HCT116 (cell line): ENCODE measurements at regions not wholly inside any gene's neighbourhood (a gene's known extent, or its start where the extent isn't known, plus 50 kb on each side); places are given as distances from the start of the nearest gene placed in this dataset.

Experiments
- ATAC-seq: fragments of 200-7000 bp; cut with Tn5 transposase; 2 replicates; pipeline ENCODE4 v1.9.1; 2020; ENCODE audit warnings: mild to moderate bottlenecking, moderate library complexity
- BruUV-seq: library from RNA; stranded (reverse); fragments of 400-500 nt; replicated peaks from 2 replicates; lab custom pipeline; 2021; lab: Mats Ljungman, UMichigan
- CTCF ChIA-PET: fragments of 300-600 bp; sonication (Branson Sonifier 250); formaldehyde crosslinking; loops from one replicate; lab custom pipeline; 2021; ENCODE audit warnings: antibody characterized with exemption; lab: Charles Lee
- POLR2A ChIA-PET: fragments of 300-600, 350-600 bp; sonication (Branson Sonifier 250); formaldehyde crosslinking; loops from one replicate; lab custom pipeline; 2021; ENCODE audit warnings: antibody characterized with exemption; lab: Charles Lee
- RAD21 ChIA-PET, 2 experiments: fragments of 300-600 bp; sonication (Branson Sonifier 250); formaldehyde crosslinking; loops; one replicate each; lab custom pipeline; 2023; ENCODE audit warnings: low total read pairs in 2 of 2; ENCODE audit not compliant: uncharacterized antibody in 2 of 2, unreplicated experiment in 2 of 2, low non-redundant PET in 1 of 2; lab: Charles Lee
- DNase-seq: peaks from one replicate; pipeline ENCODE4 v3.0.0-alpha.2; 2010; ENCODE audit warnings: low read depth, low spot score
- H2AFZ ChIP-seq: fragments of 200-600 bp; shearing (Covaris generic), sonication (generic); 2 replicates; pipeline ENCODE4 v1.6.1; 2017; ENCODE audit warnings: low read depth, mixed run types, mixed read lengths, antibody characterized with exemption, low read length; ENCODE audit not compliant: poor library complexity, severe bottlenecking
- H3K27ac ChIP-seq: 2 replicates; pipeline ENCODE4 v1.5.1; 2012; ENCODE audit warnings: low read depth, low read length
- H3K27me3 ChIP-seq: fragments of 200-600 bp; sonication (generic); 2 replicates; pipeline ENCODE4 v1.6.1; 2016; ENCODE audit warnings: mixed run types, low read length, mixed read lengths; ENCODE audit not compliant: insufficient read depth
- H3K36me3 ChIP-seq, 2 experiments: fragments of 200-500 bp in 1 of 2; fragments of 200-600 bp in 1 of 2; sonication (Bioruptor generic) in 1 of 2; sonication (generic) in 1 of 2; 2 replicates each; pipeline versions ENCODE4 v1.5.1 to v1.6.1; 2014 to 2016; ENCODE audit warnings: low read length in 2 of 2, inconsistent platforms in 1 of 2, mixed read lengths in 1 of 2, mixed run types in 1 of 2; ENCODE audit not compliant: insufficient read depth in 2 of 2, control insufficient read depth in 1 of 2
- H3K4me1 ChIP-seq, 2 experiments: fragments of 200-600 bp in 1 of 2; sonication (generic) in 1 of 2; 2 replicates each; pipeline versions ENCODE4 v1.5.1 to v1.6.1; 2012 to 2017; ENCODE audit warnings: low read length in 2 of 2, inconsistent platforms in 1 of 2, mild to moderate bottlenecking in 1 of 2, mixed read lengths in 1 of 2, mixed run types in 1 of 2, moderate library complexity in 1 of 2; ENCODE audit not compliant: insufficient read depth in 2 of 2, control insufficient read depth in 1 of 2
- H3K4me2 ChIP-seq: fragments of 200-600 bp; sonication (generic); 2 replicates; pipeline ENCODE4 v1.6.1; 2017; ENCODE audit warnings: mixed run types, low read length, mixed read lengths
- H3K4me3 ChIP-seq, 2 experiments: fragments of 200-600 bp in 1 of 2; sonication (generic) in 1 of 2; replicated peaks in 1 of 2; 2 replicates each; pipeline ENCODE4 v1.5.1; 2011 to 2016; ENCODE audit warnings: low read length in 2 of 2, control low read depth in 1 of 2, low read depth in 1 of 2, mild to moderate bottlenecking in 1 of 2, mixed read lengths in 1 of 2, mixed run types in 1 of 2
- H3K79me2 ChIP-seq: fragments of 200-600 bp; sonication (generic); 2 replicates; pipeline ENCODE4 v1.6.1; 2017; ENCODE audit warnings: mild to moderate bottlenecking, mixed run types, low read length, moderate library complexity, mixed read lengths; ENCODE audit not compliant: insufficient read depth
- H3K9ac ChIP-seq: fragments of 200-600 bp; sonication (generic); 2 replicates; pipeline ENCODE4 v1.6.1; 2016; ENCODE audit warnings: low read length, mixed read lengths
- H3K9me2 ChIP-seq: fragments of 200-600 bp; sonication (generic), shearing (Covaris generic); 2 replicates; pipeline ENCODE4 v1.6.1; 2017; ENCODE audit warnings: mixed run types, mild to moderate bottlenecking, moderate library complexity; ENCODE audit not compliant: insufficient read depth
- H3K9me3 ChIP-seq, 2 experiments: fragments of 200-500 bp in 1 of 2; fragments of 200-600 bp in 1 of 2; sonication (Bioruptor generic) in 1 of 2; sonication (generic) in 1 of 2; 2 replicates each; pipeline ENCODE4 v1.6.1; 2014 to 2017; ENCODE audit warnings: low read length in 2 of 2, mixed read lengths in 2 of 2, inconsistent platforms in 1 of 2, low read depth in 1 of 2, mild to moderate bottlenecking in 1 of 2, mixed run types in 1 of 2, moderate library complexity in 1 of 2; ENCODE audit not compliant: control insufficient read depth in 1 of 2, insufficient read depth in 1 of 2
- H4K20me1 ChIP-seq: fragments of 200-600 bp; sonication (generic), shearing (Covaris generic); 2 replicates; pipeline ENCODE4 v1.6.1; 2017; ENCODE audit warnings: mixed run types, mild to moderate bottlenecking, moderate library complexity; ENCODE audit not compliant: insufficient read depth
- ATF3 ChIP-seq: IDR thresholded peaks from 2 replicates; pipeline ENCODE4 v1.6.1; 2012
- CBX3 ChIP-seq: IDR thresholded peaks from 2 replicates; pipeline ENCODE4 v1.6.1; 2012; ENCODE audit warnings: low read depth
- CEBPB ChIP-seq: IDR thresholded peaks from 2 replicates; pipeline ENCODE4 v1.6.1; 2012; ENCODE audit warnings: low read depth
- FOSL1 ChIP-seq: IDR thresholded peaks from 2 replicates; pipeline ENCODE4 v1.6.1; 2012; ENCODE audit warnings: low read depth
- JUND ChIP-seq: IDR thresholded peaks from 2 replicates; pipeline ENCODE4 v1.6.1; 2012
- POLR2AphosphoS5 ChIP-seq: IDR thresholded peaks from 2 replicates; pipeline ENCODE4 v1.6.1; 2011; ENCODE audit warnings: mild to moderate bottlenecking, low read depth, low read length, moderate library complexity
- RAD21 ChIP-seq: IDR thresholded peaks from 2 replicates; pipeline ENCODE4 v1.6.1; 2012; ENCODE audit warnings: low read depth, mild to moderate bottlenecking
- REST ChIP-seq: IDR thresholded peaks from 2 replicates; pipeline ENCODE4 v1.6.1; 2012; ENCODE audit warnings: low read depth
- SIN3A ChIP-seq: IDR thresholded peaks from 2 replicates; pipeline ENCODE4 v1.6.1; 2012; ENCODE audit warnings: low read depth
- SP1 ChIP-seq: IDR thresholded peaks from 2 replicates; pipeline ENCODE4 v1.6.1; 2012; ENCODE audit warnings: low read depth
- TCF7L2 ChIP-seq: IDR thresholded peaks from 2 replicates; pipeline ENCODE4 v1.7.0; 2011; ENCODE audit warnings: borderline replicate concordance, inconsistent platforms; ENCODE audit not compliant: insufficient read depth, insufficient read length; ENCODE audit errors: extremely low read depth
- YY1 ChIP-seq: IDR thresholded peaks from 2 replicates; pipeline ENCODE4 v1.6.1; 2011; ENCODE audit warnings: low read length, low read depth, moderate library complexity, mild to moderate bottlenecking; ENCODE audit not compliant: insufficient replicate concordance; ENCODE audit errors: extremely low read depth
- ZBTB33 ChIP-seq: IDR thresholded peaks from 2 replicates; pipeline ENCODE4 v1.6.1; 2011; ENCODE audit warnings: mild to moderate bottlenecking, low read length, moderate library complexity; ENCODE audit not compliant: insufficient replicate concordance; ENCODE audit errors: extremely low read depth
- ZFX ChIP-seq: fragments of 450-650 bp; IDR thresholded peaks from 2 replicates; pipeline ENCODE4 v1.6.1; 2017
- intact Hi-C: fragments of 100-400 bp; cut with micrococcal nuclease; formaldehyde crosslinking; loops from 2 replicates; pipeline ENCODE4 v1.10.0; 2022
- TF ChIP-seq, protein P1 (sequence below): IDR thresholded peaks from 2 replicates; pipeline ENCODE4 v1.6.1; 2012

DNA sequence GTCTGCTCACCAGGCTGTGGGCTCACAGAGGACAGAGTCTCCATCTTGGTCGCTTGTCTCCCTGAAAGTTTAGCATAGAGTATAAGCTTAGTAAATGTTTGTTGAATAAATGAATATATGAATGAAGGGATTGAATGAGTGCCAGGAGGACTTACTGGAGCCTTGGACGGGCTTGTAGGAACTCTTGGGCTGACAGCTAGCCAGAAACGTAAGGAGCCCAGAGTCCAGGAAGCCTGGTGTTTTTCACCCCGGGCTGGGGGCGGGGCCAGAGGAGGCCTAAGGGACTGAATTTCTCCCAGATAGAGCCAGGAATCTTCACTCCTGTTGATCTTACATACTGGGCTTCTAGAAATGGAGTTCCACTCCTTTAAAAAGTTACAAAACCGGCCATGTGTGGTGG lies 68.5 kb upstream of the SRSF6 start:
- no TSS peak for BruUV-seq
- H3K27ac ChIP-seq = no peak overlapping the region

More for the DNA sequence above, 68.5 kb upstream of the SRSF6 start:
- POLR2A ChIA-PET = no interaction called here
- no peaks in the 10 kb centered on the region for H3K9me2 ChIP-seq
- intact Hi-C loops = no loop called here
- no peak overlapping the region for H3K9ac ChIP-seq
- CTCF ChIA-PET = no interaction called here
- no peaks in the 10 kb centered on the region for H3K36me3 ChIP-seq
- H3K27me3 ChIP-seq = peaks cover 2% of the 10 kb centered on the region; the same call in 1 of the 2 replicates
- TF ChIP-seq REST = no peak
- TF ChIP-seq ZBTB33 = no peak
- TF ChIP-seq CBX3 = no peak
- no peak for TF ChIP-seq TCF7L2
- no peak for TF ChIP-seq CEBPB
- TF ChIP-seq SIN3A = no peak
- no peak for TF ChIP-seq ZFX
- TF ChIP-seq YY1 = no peak
- no peak for TF ChIP-seq ATF3
- no peak for TF ChIP-seq JUND
- TF ChIP-seq, protein P1, sequence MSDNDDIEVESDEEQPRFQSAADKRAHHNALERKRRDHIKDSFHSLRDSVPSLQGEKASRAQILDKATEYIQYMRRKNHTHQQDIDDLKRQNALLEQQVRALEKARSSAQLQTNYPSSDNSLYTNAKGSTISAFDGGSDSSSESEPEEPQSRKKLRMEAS = no peak
- no peak for TF ChIP-seq FOSL1
- no peak for TF ChIP-seq SP1
- TF ChIP-seq RAD21 = no peak
- TF ChIP-seq POLR2AphosphoS5 = no peak
- no peak for ATAC-seq
- no peak overlapping the region for H3K4me2 ChIP-seq
- RAD21 ChIA-PET = no interaction called here
- H4K20me1 ChIP-seq = no peaks in the 10 kb centered on the region
- H3K79me2 ChIP-seq = no peaks in the 10 kb centered on the region
- no peaks in the 10 kb centered on the region for H3K4me1 ChIP-seq
- no peak overlapping the region for H2AFZ ChIP-seq
- no peak overlapping the region for H3K4me3 ChIP-seq
- no peaks in the 10 kb centered on the region for H3K9me3 ChIP-seq
- no peak for DNase-seq
